Body of pancreas (tissue), 4 donors: ENCODE measurements at regions not wholly inside any gene's neighbourhood (a gene's known extent, or its start where the extent isn't known, plus 50 kb on each side); places are given as distances from the start of the nearest gene placed in this dataset.

ENCODE experiments used
- POLR2A ChIP-seq, 3 donors: fragments of 450-650 bp; IDR thresholded peaks; one replicate each; pipeline ENCODE4 v1.6.1; 2016; ENCODE audit warnings: antibody characterized with exemption in 3 of 3, mild to moderate bottlenecking in 2 of 3
- TF ChIP-seq, protein P1 (sequence below), 7 experiments: fragments of 450-650 bp in 4 of 7; fragments of 200-600 bp in 3 of 7; sonication (generic) in 3 of 7; IDR thresholded peaks; one replicate each; pipeline ENCODE4 v1.5.1; 2016 to 2019; ENCODE audit warnings: antibody characterized with exemption in 7 of 7

DNA sequence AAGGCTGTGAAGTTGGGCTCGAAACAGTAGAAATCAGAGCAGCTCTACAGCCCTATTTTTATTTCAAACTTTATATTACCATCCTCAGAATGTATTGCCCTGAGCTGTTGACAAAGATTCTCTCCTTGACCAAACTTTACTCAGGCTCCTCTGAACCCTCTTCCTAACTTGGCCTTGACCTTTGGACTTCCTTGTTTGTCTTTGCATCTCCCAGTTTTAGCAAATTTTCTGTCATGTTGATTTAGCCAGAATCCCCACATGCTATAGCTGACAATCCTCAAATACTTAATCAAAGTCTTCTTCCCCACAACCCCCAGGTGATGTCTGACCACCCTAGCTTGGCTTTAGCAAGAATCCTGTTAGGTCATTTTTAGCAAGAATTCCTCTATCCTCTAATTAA, 87.4 kb upstream of the GRIN2A start:
- TF ChIP-seq, protein P1, sequence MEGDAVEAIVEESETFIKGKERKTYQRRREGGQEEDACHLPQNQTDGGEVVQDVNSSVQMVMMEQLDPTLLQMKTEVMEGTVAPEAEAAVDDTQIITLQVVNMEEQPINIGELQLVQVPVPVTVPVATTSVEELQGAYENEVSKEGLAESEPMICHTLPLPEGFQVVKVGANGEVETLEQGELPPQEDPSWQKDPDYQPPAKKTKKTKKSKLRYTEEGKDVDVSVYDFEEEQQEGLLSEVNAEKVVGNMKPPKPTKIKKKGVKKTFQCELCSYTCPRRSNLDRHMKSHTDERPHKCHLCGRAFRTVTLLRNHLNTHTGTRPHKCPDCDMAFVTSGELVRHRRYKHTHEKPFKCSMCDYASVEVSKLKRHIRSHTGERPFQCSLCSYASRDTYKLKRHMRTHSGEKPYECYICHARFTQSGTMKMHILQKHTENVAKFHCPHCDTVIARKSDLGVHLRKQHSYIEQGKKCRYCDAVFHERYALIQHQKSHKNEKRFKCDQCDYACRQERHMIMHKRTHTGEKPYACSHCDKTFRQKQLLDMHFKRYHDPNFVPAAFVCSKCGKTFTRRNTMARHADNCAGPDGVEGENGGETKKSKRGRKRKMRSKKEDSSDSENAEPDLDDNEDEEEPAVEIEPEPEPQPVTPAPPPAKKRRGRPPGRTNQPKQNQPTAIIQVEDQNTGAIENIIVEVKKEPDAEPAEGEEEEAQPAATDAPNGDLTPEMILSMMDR (IDR thresholded peaks at IDR 0.05): no peak
- TF ChIP-seq POLR2A (IDR thresholded peaks at IDR 0.05): no peak
